WERI-Rb-1 (cell line): ENCODE measurements at regions not wholly inside any gene's neighbourhood (a gene's known extent, or its start where the extent isn't known, plus 50 kb on each side); places are given as distances from the start of the nearest gene placed in this dataset.

Experiments used
- DNase-seq: peaks from one replicate; pipeline ENCODE4 v3.0.0-alpha.2; 2020
- H3K27ac ChIP-seq: fragments of 250-450 bp; sonication (Bioruptor Pico); 2 replicates; pipeline ENCODE4 v1.5.1; 2020; ENCODE audit warnings: mild to moderate bottlenecking, moderate library complexity
- H3K27me3 ChIP-seq: fragments of 250-450 bp; sonication (Bioruptor Pico); 2 replicates; pipeline ENCODE4 v1.5.1; 2021; ENCODE audit warnings: mild to moderate bottlenecking, low read depth, moderate library complexity; ENCODE audit not compliant: insufficient read depth, severe bottlenecking
- H3K36me3 ChIP-seq: fragments of 250-450 bp; sonication (Bioruptor Pico); 2 replicates; pipeline ENCODE4 v1.5.1; 2020; ENCODE audit warnings: mild to moderate bottlenecking, moderate library complexity
- H3K4me3 ChIP-seq: 2 replicates; pipeline ENCODE4 v1.5.1; 2011; ENCODE audit warnings: low read depth, mild to moderate bottlenecking, control low read depth, low read length
- H3K9me3 ChIP-seq: fragments of 250-450 bp; sonication (Bioruptor Pico); 2 replicates; pipeline ENCODE4 v1.5.1; 2021; ENCODE audit warnings: mild to moderate bottlenecking, moderate library complexity; ENCODE audit not compliant: severe bottlenecking
- CTCF ChIP-seq: IDR thresholded peaks from 2 replicates; pipeline ENCODE4 v1.5.1; 2011; ENCODE audit warnings: low read depth, mild to moderate bottlenecking, control low read depth, inconsistent platforms, low read length

- DNase-seq, result no peak
- TF ChIP-seq CTCF, result no peak
- Histone ChIP-seq H3K27me3 (no peaks in the 10 kb centered on the region), H3K4me3 (no peak overlapping the region), H3K36me3 (no peaks in the 10 kb centered on the region), H3K9me3 (no peaks in the 10 kb centered on the region), H3K27ac (no peak overlapping the region)
These were observed 228.1 kb downstream of the PRL start for GRCh38 chr6:22068561-22069305.

GRCh38 chr6:22069306-22069800 lies 227.5 kb downstream of the PRL start:
- no peaks in the 10 kb centered on the region for H3K36me3 ChIP-seq
- H3K27ac ChIP-seq, result no peak overlapping the region
- no peaks in the 10 kb centered on the region for H3K27me3 ChIP-seq
- DNase-seq, result no peak
- H3K4me3 ChIP-seq, result no peak overlapping the region
- TF ChIP-seq CTCF, result no peak
- no peaks in the 10 kb centered on the region for H3K9me3 ChIP-seq

- no peak overlapping the region for H3K4me3 ChIP-seq
- no peaks in the 10 kb centered on the region for H3K27me3 ChIP-seq
- no peak for DNase-seq
- no peaks in the 10 kb centered on the region for H3K9me3 ChIP-seq
- H3K27ac ChIP-seq, result no peak overlapping the region
- no peaks in the 10 kb centered on the region for H3K36me3 ChIP-seq
- no peak for TF ChIP-seq CTCF
These were observed 225.4 kb downstream of the PRL start for GRCh38 chr6:22071270-22072041.

- no peak for TF ChIP-seq CTCF
- Histone ChIP-seq H3K4me3 (no peak overlapping the region), H3K9me3 (no peaks in the 10 kb centered on the region), H3K27me3 (no peaks in the 10 kb centered on the region), H3K27ac (no peak overlapping the region), H3K36me3 (no peaks in the 10 kb centered on the region)
- DNase-seq, result no peak
These were observed 223.9 kb downstream of the PRL start for GRCh38 chr6:22072949-22073348.

- no peak for TF ChIP-seq CTCF
- no peak for DNase-seq
- Histone ChIP-seq H3K27ac (no peak overlapping the region), H3K9me3 (no peaks in the 10 kb centered on the region), H3K36me3 (no peaks in the 10 kb centered on the region), H3K4me3 (no peak overlapping the region), H3K27me3 (no peaks in the 10 kb centered on the region)
These were observed 223.2 kb downstream of the PRL start for GRCh38 chr6:22073516-22074198.
